Prostate gland (tissue), 2 donors: ENCODE measurements at regions not wholly inside any gene's neighbourhood (a gene's known extent, or its start where the extent isn't known, plus 50 kb on each side); places are given as distances from the start of the nearest gene placed in this dataset.

Experiments used
- DNase-seq: peaks from one replicate; pipeline ENCODE4 v3.0.0-alpha.2; 2019; ENCODE audit warnings: low spot score
- H3K27ac ChIP-seq, 2 donors: fragments of 200-600 bp; sonication (generic); 2 replicates each; pipeline ENCODE4 v1.5.1; 2017 to 2019
- H3K27me3 ChIP-seq: fragments of 200-600 bp; sonication (generic); replicated peaks from 2 replicates; pipeline ENCODE4 v1.5.1; 2019; ENCODE audit not compliant: insufficient read depth
- H3K36me3 ChIP-seq, 2 donors: fragments of 200-600 bp; sonication (generic); 1 replicate in 1 of 2; 2 replicates in 1 of 2; pipeline versions ENCODE4 v1.5.1 to v1.8.1; 2017 to 2019
- H3K4me1 ChIP-seq: fragments of 200-600 bp; sonication (generic); replicated peaks from 2 replicates; pipeline ENCODE4 v1.5.1; 2019
- H3K4me3 ChIP-seq, 2 donors: fragments of 200-600 bp; sonication (generic); 2 replicates each; pipeline ENCODE4 v1.5.1; 2017 to 2019
- H3K9me3 ChIP-seq: fragments of 200-600 bp; sonication (generic); 2 replicates; pipeline ENCODE4 v1.5.1; 2017
- POLR2A ChIP-seq: fragments of 450-650 bp; IDR thresholded peaks from one replicate; pipeline ENCODE4 v1.6.1; 2016; ENCODE audit warnings: antibody characterized with exemption, mild to moderate bottlenecking
- POLR2AphosphoS5 ChIP-seq: sonication (generic); formaldehyde crosslinking; IDR thresholded peaks from one replicate; pipeline ENCODE4 v1.6.1; 2017; ENCODE audit warnings: antibody characterized with exemption
- WGBS: methylation state at CpG from one replicate; pipeline ENCODE4 v1.1.5; 2018; 5-methylcytosine and 5-hydroxymethylcytosine counted together
- intact Hi-C: fragments of 100-400 bp; cut with DNase I; formaldehyde crosslinking; loops from one replicate; pipeline ENCODE4 v1.14.2; 2022
- TF ChIP-seq, protein P1 (sequence below), 4 experiments: fragments of 200-600 bp in 2 of 4; fragments of 450-650 bp in 2 of 4; sonication (generic) in 2 of 4; IDR thresholded peaks; 1 replicate in 3 of 4; 2 replicates in 1 of 4; pipeline ENCODE4 v1.5.1; 2016 to 2019; ENCODE audit warnings: antibody characterized with exemption in 4 of 4, mild to moderate bottlenecking in 2 of 4, moderate library complexity in 2 of 4

DNA sequence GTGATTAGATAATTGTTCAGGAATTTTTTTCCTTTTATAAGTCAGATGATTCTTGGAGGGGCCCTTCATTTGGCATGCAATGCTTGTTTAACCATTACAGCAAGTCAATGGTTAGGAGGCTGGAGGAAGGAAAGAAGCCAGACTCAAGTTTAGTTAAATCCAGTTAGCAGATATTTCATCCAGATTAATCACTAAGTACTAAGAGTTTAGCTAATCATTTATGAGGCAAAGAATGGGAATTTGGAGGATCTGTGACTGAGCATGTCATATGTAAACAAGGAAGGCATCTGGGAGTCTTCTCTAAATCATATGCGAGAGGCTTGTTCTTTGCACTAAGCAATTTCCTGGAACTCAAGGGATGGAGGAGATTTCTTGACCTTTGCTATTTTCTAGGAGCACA, 145.3 kb upstream of the SGCD start:
- TF ChIP-seq, protein P1, sequence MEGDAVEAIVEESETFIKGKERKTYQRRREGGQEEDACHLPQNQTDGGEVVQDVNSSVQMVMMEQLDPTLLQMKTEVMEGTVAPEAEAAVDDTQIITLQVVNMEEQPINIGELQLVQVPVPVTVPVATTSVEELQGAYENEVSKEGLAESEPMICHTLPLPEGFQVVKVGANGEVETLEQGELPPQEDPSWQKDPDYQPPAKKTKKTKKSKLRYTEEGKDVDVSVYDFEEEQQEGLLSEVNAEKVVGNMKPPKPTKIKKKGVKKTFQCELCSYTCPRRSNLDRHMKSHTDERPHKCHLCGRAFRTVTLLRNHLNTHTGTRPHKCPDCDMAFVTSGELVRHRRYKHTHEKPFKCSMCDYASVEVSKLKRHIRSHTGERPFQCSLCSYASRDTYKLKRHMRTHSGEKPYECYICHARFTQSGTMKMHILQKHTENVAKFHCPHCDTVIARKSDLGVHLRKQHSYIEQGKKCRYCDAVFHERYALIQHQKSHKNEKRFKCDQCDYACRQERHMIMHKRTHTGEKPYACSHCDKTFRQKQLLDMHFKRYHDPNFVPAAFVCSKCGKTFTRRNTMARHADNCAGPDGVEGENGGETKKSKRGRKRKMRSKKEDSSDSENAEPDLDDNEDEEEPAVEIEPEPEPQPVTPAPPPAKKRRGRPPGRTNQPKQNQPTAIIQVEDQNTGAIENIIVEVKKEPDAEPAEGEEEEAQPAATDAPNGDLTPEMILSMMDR (IDR thresholded peaks at IDR 0.05), result no peak
- TF ChIP-seq POLR2AphosphoS5 (no peak), POLR2A (no peak)

DNA sequence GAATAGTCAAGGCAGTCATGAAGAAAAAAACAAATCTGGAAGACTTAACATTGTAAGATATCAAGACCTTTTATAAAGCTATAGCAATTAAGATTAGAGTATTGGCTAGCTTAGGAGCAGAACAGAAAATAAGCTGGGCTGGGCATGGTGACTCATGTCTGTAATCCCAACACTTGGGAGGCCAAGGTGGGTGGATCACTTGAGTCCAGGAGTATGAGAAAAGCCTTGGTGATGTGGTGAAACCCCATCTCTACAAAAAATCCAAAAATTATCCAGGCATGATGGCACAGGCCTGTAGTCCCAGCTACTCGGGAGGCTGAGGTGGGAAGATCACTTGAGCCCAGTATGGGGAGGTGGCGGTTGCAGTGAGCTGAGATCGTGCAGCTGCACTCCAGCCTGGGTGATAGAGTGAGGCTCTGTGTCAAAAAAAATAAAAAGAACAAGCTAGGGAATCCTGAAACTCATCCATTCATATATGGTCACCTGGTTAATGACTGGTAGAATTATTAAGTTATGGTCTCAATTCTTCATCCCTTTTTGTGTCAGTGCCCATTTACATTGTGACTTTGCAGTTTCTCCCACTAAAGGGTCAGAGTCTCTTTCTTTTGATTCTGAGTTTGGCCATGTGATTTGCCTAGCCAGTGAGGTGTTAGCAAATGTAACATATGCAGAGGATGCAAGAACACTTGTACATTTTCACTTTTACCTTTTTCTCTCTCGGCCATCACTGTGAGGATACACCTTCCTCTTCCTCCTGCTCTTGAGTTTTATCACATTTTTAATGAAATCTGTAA, 144.6 kb upstream of the SGCD start:
- no peak for TF ChIP-seq POLR2AphosphoS5
- no peak for TF ChIP-seq POLR2A
- TF ChIP-seq, protein P1 (IDR thresholded peaks at IDR 0.05), result no peak
- no peak overlapping the region for H3K27ac ChIP-seq
- no peaks in the 10 kb centered on the region for H3K36me3 ChIP-seq
- no peaks in the 10 kb centered on the region for H3K27me3 ChIP-seq
- no peak for DNase-seq
- intact Hi-C loops, result no loop called here
- no peaks in the 10 kb centered on the region for H3K9me3 ChIP-seq
- no peak overlapping the region for H3K4me3 ChIP-seq
- no peaks in the 10 kb centered on the region for H3K4me1 ChIP-seq
- 80% methylated on average over 4 of the region's 4 CpGs for WGBS

More for the DNA sequence above, 145.3 kb upstream of the SGCD start:
- H3K36me3 ChIP-seq, result no peaks in the 10 kb centered on the region
- H3K4me1 ChIP-seq, result no peaks in the 10 kb centered on the region
- no peaks in the 10 kb centered on the region for H3K27me3 ChIP-seq
- no peak overlapping the region for H3K27ac ChIP-seq
- no peaks in the 10 kb centered on the region for H3K9me3 ChIP-seq
- no peak overlapping the region for H3K4me3 ChIP-seq
- WGBS, result 68% methylated on average over 1 of the region's 1 CpG
- DNase-seq, result no peak
- intact Hi-C loops, result no loop called here

DNA sequence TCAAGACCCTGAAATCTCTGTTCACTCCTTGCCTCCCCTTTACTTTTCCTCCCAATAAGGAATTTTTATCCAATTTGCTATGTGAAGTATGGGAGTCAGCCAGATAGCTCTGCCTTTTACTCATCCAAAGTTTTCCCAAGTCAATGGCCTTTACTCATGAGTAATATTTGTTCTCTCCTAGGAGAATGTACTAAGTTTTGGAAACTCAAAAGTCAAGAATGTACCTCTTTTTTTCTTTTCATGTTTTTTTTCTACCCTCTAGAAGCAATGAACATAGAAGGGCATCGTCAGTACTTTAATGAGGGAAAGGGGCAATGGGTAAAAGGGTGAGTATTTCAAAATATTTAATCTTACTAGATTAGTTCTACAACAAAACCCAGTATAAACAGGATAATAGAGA, 140.2 kb upstream of the SGCD start:
- Histone ChIP-seq H3K9me3 (no peaks in the 10 kb centered on the region), H3K27ac (no peak overlapping the region), H3K36me3 (no peaks in the 10 kb centered on the region), H3K4me1 (no peaks in the 10 kb centered on the region), H3K27me3 (no peaks in the 10 kb centered on the region), H3K4me3 (no peak overlapping the region)
- TF ChIP-seq POLR2A (no peak), POLR2AphosphoS5 (no peak)
- TF ChIP-seq, protein P1 (IDR thresholded peaks at IDR 0.05), result no peak
- intact Hi-C loops, result no loop called here
- WGBS, result 63% methylated on average over 1 of the region's 1 CpG
- no peak for DNase-seq

DNA sequence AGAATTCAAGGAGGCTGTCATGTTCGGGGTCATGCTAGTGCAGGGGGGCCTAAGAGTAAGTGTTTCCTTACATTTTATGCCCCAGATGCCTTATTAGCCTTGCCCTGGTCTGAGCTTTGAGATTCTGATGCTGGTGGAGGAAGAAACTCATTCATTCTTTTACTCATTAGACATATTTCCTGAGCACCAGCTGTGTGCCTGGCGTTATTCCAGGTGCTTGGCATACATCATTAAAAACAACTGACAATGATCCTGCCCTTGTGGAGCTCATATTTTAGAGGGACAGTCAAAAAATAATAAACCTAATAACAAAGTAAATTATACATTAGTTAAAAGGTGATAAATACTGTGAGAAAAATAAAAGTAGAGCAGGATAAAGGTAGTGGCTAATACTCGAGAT, 138.9 kb upstream of the SGCD start:
- intact Hi-C loops, result no loop called here

More for the DNA sequence above, 138.9 kb upstream of the SGCD start:
- TF ChIP-seq, protein P1 (IDR thresholded peaks at IDR 0.05), result no peak
- TF ChIP-seq POLR2AphosphoS5 (no peak), POLR2A (no peak)
- no peaks in the 10 kb centered on the region for H3K27me3 ChIP-seq
- H3K4me3 ChIP-seq, result no peak overlapping the region
- H3K36me3 ChIP-seq, result no peaks in the 10 kb centered on the region
- H3K9me3 ChIP-seq, result no peaks in the 10 kb centered on the region
- DNase-seq, result no peak
- H3K27ac ChIP-seq, result no peak overlapping the region
- WGBS, result 76% methylated on average over 3 of the region's 3 CpGs
- no peaks in the 10 kb centered on the region for H3K4me1 ChIP-seq
